GM12892 (cell line): ENCODE measurements at regions not wholly inside any gene's neighbourhood (a gene's known extent, or its start where the extent isn't known, plus 50 kb on each side); places are given as distances from the start of the nearest gene placed in this dataset.

ENCODE experiments used
- POLR2A ChIP-seq: IDR thresholded peaks from 2 replicates; pipeline ENCODE4 v1.6.1; 2011; ENCODE audit warnings: low read depth, low read length, control low read depth
- POLR2AphosphoS5 ChIP-seq: IDR thresholded peaks from 2 replicates; pipeline ENCODE4 v1.6.1; 2011; ENCODE audit warnings: low read depth, low read length, control low read depth
- TAF1 ChIP-seq: IDR thresholded peaks from 2 replicates; pipeline ENCODE4 v1.6.1; 2011; ENCODE audit warnings: low read depth, mild to moderate bottlenecking, control low read depth, low read length, borderline replicate concordance

- TF ChIP-seq POLR2A, result no peak
- TF ChIP-seq TAF1, result no peak
- TF ChIP-seq POLR2AphosphoS5, result no peak
Measured at GRCh38 chr10:109743574-109743973, 179.7 kb downstream of the XPNPEP1 start.
